OCI-LY1 (cell line): ENCODE measurements at regions not wholly inside any gene's neighbourhood (a gene's known extent, or its start where the extent isn't known, plus 50 kb on each side); places are given as distances from the start of the nearest gene placed in this dataset.

ENCODE experiments used
- CTCF ChIP-seq: fragments of 200-600 bp; sonication (generic), shearing (Covaris generic); IDR thresholded peaks from 2 replicates; pipeline ENCODE4 v1.5.1; 2017; ENCODE audit warnings: mild to moderate bottlenecking, antibody characterized with exemption, low read length, moderate library complexity, mixed read lengths
- EZH2 ChIP-seq: fragments of 200-600 bp; sonication (generic), shearing (Covaris generic); IDR thresholded peaks from 2 replicates; pipeline ENCODE4 v1.8.0; 2017; ENCODE audit warnings: borderline replicate concordance, mixed run types, mild to moderate bottlenecking, antibody characterized with exemption, low read length, moderate library complexity, mixed read lengths

GRCh38 chr1:59045636-59046035, 251.3 kb upstream of the FGGY start:
- no peak for TF ChIP-seq CTCF
- TF ChIP-seq EZH2 = no peak
